HepG2 (cell line): ENCODE measurements at regions not wholly inside any gene's neighbourhood (a gene's known extent, or its start where the extent isn't known, plus 50 kb on each side); places are given as distances from the start of the nearest gene placed in this dataset.

ENCODE experiments used
- ATAC-seq: fragments of 200-7000 bp; cut with Tn5 transposase; 3 replicates; pipeline ENCODE4 v1.9.1; 2020; ENCODE audit warnings: mild to moderate bottlenecking, moderate library complexity
- BruUV-seq: library from RNA; stranded (reverse); fragments of 400-500 nt; replicated peaks from 2 replicates; lab custom pipeline; 2021; lab: Mats Ljungman, UMichigan
- CTCF ChIA-PET: fragments of 300-600 bp; formaldehyde crosslinking; extraction: SDS; loops from one replicate; lab custom pipeline; 2021; ENCODE audit warnings: low total read pairs, inconsistent platforms, low intra/inter-chr PET ratio; lab: Yijun Ruan, JAX
- POLR2A ChIA-PET: fragments of 350-600 bp; sonication (Branson Sonifier 250); formaldehyde crosslinking; loops from one replicate; lab custom pipeline; 2020; ENCODE audit warnings: antibody characterized with exemption, inconsistent platforms; lab: Yijun Ruan, JAX
- DNase-seq: peaks from one replicate; pipeline ENCODE4 v3.0.0-alpha.2; 2015; ENCODE audit warnings: low spot score
- FAIRE-seq: peaks from 3 replicates; lab custom pipeline; 2011; peaks lifted over from hg19 to GRCh38; lab: Jason Lieb, UNC
- H2AFZ ChIP-seq: one replicate; pipeline ENCODE4 v1.6.1; 2011; ENCODE audit warnings: low read length, inconsistent platforms
- H3K27ac ChIP-seq: fragments of 300-600 bp; 3 replicates; pipeline ENCODE4 v1.8.0; 2011; ENCODE audit warnings: mixed run types, mild to moderate bottlenecking, mixed read lengths, low read length, inconsistent platforms; ENCODE audit not compliant: insufficient read depth; ENCODE audit errors: extremely low read length
- H3K27me3 ChIP-seq, 2 experiments: fragments of 200-600 bp in 1 of 2; 2 replicates in 1 of 2; 3 replicates in 1 of 2; pipeline versions ENCODE4 v1.6.0 to v1.8.0; 2011; ENCODE audit warnings: low read length in 2 of 2, mild to moderate bottlenecking in 2 of 2, moderate library complexity in 2 of 2, inconsistent platforms in 1 of 2; ENCODE audit not compliant: insufficient read depth in 2 of 2, control insufficient read depth in 1 of 2
- H3K36me3 ChIP-seq, 2 experiments: fragments of 200-600 bp in 1 of 2; replicated peaks in 1 of 2; 2 replicates in 1 of 2; 3 replicates in 1 of 2; pipeline versions ENCODE4 v1.5.1 to v1.8.0; 2011; ENCODE audit warnings: low read length in 2 of 2, inconsistent platforms in 1 of 2; ENCODE audit not compliant: insufficient read depth in 2 of 2, control insufficient read depth in 1 of 2
- H3K4me1 ChIP-seq: 2 replicates; pipeline ENCODE4 v1.5.1; 2012; ENCODE audit warnings: low read length, inconsistent platforms; ENCODE audit not compliant: insufficient read depth
- H3K4me2 ChIP-seq: 2 replicates; pipeline ENCODE4 v1.6.0; 2011; ENCODE audit warnings: low read depth, low read length, inconsistent platforms
- H3K4me3 ChIP-seq, 3 experiments: fragments of 200-600 bp in 1 of 3; sonication (generic), shearing (Covaris generic) in 1 of 3; replicated peaks in 1 of 3; 2 replicates each; pipeline ENCODE4 v1.5.1; 2011 to 2016; ENCODE audit warnings: low read length in 3 of 3, inconsistent platforms in 2 of 3, low read depth in 2 of 3, mild to moderate bottlenecking in 2 of 3, control low read depth in 1 of 3, mixed read lengths in 1 of 3; ENCODE audit not compliant: insufficient read depth in 1 of 3
- H3K79me2 ChIP-seq: one replicate; pipeline ENCODE4 v1.6.1; 2011; ENCODE audit warnings: low read length, inconsistent platforms; ENCODE audit not compliant: insufficient read depth
- H3K9ac ChIP-seq: 2 replicates; pipeline ENCODE4 v1.6.0; 2011; ENCODE audit warnings: mild to moderate bottlenecking, low read depth, low read length, inconsistent platforms; ENCODE audit not compliant: insufficient read depth
- H3K9me3 ChIP-seq: 2 replicates; pipeline ENCODE4 v1.5.1; 2012; ENCODE audit warnings: mild to moderate bottlenecking, low read length
- H4K20me1 ChIP-seq: 2 replicates; pipeline ENCODE4 v1.6.0; 2011; ENCODE audit warnings: inconsistent platforms, mild to moderate bottlenecking, low read length, moderate library complexity; ENCODE audit not compliant: insufficient read depth
- CBX2 ChIP-seq, 2 experiments: fragments of 200-600 bp in 1 of 2; sonication (generic); formaldehyde crosslinking in 1 of 2; IDR thresholded peaks; 2 replicates each; pipeline versions ENCODE4 v1.7.0 to v1.8.1; 2018 to 2022; ENCODE audit warnings: low read depth in 2 of 2, low read length in 1 of 2, mild to moderate bottlenecking in 1 of 2, missing genetic modification reagents in 1 of 2
- CEBPG ChIP-seq: IDR thresholded peaks from 2 replicates; pipeline ENCODE4 v1.6.1; 2016
- EEA1 ChIP-seq: sonication (generic); formaldehyde crosslinking; IDR thresholded peaks from 2 replicates; pipeline ENCODE4 v1.5.1; 2020; ENCODE audit warnings: mild to moderate bottlenecking, missing genetic modification reagents, borderline replicate concordance
- SATB2 ChIP-seq: sonication (generic); formaldehyde crosslinking; IDR thresholded peaks from 2 replicates; pipeline ENCODE4 v1.5.0; 2020; ENCODE audit warnings: missing genetic modification reagents
- ZEB1 ChIP-seq: IDR thresholded peaks from 2 replicates; pipeline ENCODE4 v1.6.1; 2012; ENCODE audit warnings: mild to moderate bottlenecking, low read depth, inconsistent platforms; ENCODE audit not compliant: insufficient replicate concordance
- ZNF30 ChIP-seq: sonication (generic); formaldehyde crosslinking; IDR thresholded peaks from 2 replicates; pipeline ENCODE4 v1.5.0; 2020; ENCODE audit warnings: mild to moderate bottlenecking, missing genetic modification reagents
- ZNF749 ChIP-seq: sonication (generic); formaldehyde crosslinking; IDR thresholded peaks from 2 replicates; pipeline ENCODE4 v1.8.0; 2022; ENCODE audit warnings: mild to moderate bottlenecking, missing genetic modification reagents, moderate library complexity, borderline replicate concordance
- ZSCAN30 ChIP-seq: sonication (generic); formaldehyde crosslinking; IDR thresholded peaks from 2 replicates; pipeline ENCODE4 v1.5.0; 2020; ENCODE audit warnings: mild to moderate bottlenecking, missing genetic modification reagents
- WGBS: methylation state at CpG from one replicate; pipeline ENCODE4 v1.1.6; 2017; ENCODE audit warnings: low lambda C conversion rate; 5-methylcytosine and 5-hydroxymethylcytosine counted together
- in situ Hi-C: cut with HindIII; loops from 2 replicates; pipeline ENCODE4 v1.10.0; 2017; ENCODE audit warnings: low pct_unique_long_range_greater_than_20kb; ENCODE audit not compliant: extremely low pct_ligation_motif_present
- intact Hi-C: fragments of 100-400 bp; cut with micrococcal nuclease; formaldehyde crosslinking; loops from one replicate; pipeline ENCODE4 v1.10.0; 2022; ENCODE audit not compliant: unreplicated experiment
- TF ChIP-seq, protein P1 (sequence below): sonication (generic); formaldehyde crosslinking; IDR thresholded peaks from 2 replicates; pipeline ENCODE4 v1.4.0; 2020; ENCODE audit warnings: mild to moderate bottlenecking, missing genetic modification reagents
- TF ChIP-seq, protein P2 (sequence below): sonication (generic); formaldehyde crosslinking; IDR thresholded peaks from 2 replicates; pipeline ENCODE4 v1.4.0; 2020; ENCODE audit warnings: mild to moderate bottlenecking, missing genetic modification reagents
- TF ChIP-seq, protein P3 (sequence below): IDR thresholded peaks from 2 replicates; pipeline ENCODE4 v1.6.1; 2016; ENCODE audit warnings: control low read depth
- TF ChIP-seq, protein P4 (sequence below): sonication (generic); formaldehyde crosslinking; IDR thresholded peaks from 2 replicates; pipeline ENCODE4 v1.5.1; 2020; ENCODE audit warnings: mild to moderate bottlenecking, missing genetic modification reagents, moderate library complexity

DNA sequence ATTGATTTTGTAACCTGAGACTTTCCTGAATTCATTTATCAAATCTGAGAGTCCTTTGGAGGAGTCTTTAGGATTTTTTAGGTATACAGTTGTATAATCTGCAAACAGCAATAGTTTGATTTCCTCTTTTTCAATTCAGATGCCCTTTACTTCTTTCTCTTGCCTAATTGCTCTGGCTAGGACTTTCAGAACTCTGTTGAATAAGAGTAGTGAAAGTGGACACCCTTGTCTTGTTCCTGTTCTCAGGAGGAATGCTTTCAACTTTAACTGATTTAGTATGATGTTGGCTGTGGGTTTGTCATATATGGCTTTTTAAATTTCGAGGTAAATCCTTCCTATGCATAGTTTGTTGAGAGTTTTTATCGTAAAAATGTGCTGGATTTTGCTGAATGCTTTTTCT, 227.4 kb downstream of the CSNK2A3 start:
- DNase-seq = no peak
- in situ Hi-C loops = no loop called here
- 2% methylated on average over 2 of the region's 2 CpGs for WGBS
- Histone ChIP-seq H2AFZ (no peak overlapping the region), H3K4me2 (no peak overlapping the region)
- intact Hi-C loops = no loop called here
- no peak for ATAC-seq
- TF ChIP-seq, protein P1, sequence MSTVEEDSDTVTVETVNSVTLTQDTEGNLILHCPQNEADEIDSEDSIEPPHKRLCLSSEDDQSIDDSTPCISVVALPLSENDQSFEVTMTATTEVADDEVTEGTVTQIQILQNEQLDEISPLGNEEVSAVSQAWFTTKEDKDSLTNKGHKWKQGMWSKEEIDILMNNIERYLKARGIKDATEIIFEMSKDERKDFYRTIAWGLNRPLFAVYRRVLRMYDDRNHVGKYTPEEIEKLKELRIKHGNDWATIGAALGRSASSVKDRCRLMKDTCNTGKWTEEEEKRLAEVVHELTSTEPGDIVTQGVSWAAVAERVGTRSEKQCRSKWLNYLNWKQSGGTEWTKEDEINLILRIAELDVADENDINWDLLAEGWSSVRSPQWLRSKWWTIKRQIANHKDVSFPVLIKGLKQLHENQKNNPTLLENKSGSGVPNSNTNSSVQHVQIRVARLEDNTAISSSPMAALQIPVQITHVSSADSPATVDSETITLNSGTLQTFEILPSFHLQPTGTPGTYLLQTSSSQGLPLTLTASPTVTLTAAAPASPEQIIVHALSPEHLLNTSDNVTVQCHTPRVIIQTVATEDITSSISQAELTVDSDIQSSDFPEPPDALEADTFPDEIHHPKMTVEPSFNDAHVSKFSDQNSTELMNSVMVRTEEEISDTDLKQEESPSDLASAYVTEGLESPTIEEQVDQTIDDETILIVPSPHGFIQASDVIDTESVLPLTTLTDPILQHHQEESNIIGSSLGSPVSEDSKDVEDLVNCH = no peak
- no peak for TF ChIP-seq ZNF749
- no peak for TF ChIP-seq ZNF30
- TF ChIP-seq, protein P2, sequence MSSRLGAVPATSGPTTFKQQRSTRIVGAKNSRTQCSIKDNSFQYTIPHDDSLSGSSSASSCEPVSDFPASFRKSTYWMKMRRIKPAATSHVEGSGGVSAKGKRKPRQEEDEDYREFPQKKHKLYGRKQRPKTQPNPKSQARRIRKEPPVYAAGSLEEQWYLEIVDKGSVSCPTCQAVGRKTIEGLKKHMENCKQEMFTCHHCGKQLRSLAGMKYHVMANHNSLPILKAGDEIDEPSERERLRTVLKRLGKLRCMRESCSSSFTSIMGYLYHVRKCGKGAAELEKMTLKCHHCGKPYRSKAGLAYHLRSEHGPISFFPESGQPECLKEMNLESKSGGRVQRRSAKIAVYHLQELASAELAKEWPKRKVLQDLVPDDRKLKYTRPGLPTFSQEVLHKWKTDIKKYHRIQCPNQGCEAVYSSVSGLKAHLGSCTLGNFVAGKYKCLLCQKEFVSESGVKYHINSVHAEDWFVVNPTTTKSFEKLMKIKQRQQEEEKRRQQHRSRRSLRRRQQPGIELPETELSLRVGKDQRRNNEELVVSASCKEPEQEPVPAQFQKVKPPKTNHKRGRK (CRISPR knock-in tag) = no peak
- no peak for TF ChIP-seq ZEB1
- no peak for TF ChIP-seq CBX2 (IDR thresholded peaks at IDR 0.05; ENCODE audit: low read depth, low read length)
- no peak for TF ChIP-seq CBX2 (CRISPR knock-in tag; IDR thresholded peaks at IDR 0.05; ENCODE audit: low read depth)
- TF ChIP-seq, protein P3, sequence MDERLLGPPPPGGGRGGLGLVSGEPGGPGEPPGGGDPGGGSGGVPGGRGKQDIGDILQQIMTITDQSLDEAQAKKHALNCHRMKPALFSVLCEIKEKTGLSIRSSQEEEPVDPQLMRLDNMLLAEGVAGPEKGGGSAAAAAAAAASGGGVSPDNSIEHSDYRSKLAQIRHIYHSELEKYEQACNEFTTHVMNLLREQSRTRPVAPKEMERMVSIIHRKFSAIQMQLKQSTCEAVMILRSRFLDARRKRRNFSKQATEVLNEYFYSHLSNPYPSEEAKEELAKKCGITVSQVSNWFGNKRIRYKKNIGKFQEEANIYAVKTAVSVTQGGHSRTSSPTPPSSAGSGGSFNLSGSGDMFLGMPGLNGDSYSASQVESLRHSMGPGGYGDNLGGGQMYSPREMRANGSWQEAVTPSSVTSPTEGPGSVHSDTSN (CRISPR knock-in tag) = no peak
- TF ChIP-seq EEA1 (CRISPR knock-in tag) = no peak
- TF ChIP-seq, protein P4, sequence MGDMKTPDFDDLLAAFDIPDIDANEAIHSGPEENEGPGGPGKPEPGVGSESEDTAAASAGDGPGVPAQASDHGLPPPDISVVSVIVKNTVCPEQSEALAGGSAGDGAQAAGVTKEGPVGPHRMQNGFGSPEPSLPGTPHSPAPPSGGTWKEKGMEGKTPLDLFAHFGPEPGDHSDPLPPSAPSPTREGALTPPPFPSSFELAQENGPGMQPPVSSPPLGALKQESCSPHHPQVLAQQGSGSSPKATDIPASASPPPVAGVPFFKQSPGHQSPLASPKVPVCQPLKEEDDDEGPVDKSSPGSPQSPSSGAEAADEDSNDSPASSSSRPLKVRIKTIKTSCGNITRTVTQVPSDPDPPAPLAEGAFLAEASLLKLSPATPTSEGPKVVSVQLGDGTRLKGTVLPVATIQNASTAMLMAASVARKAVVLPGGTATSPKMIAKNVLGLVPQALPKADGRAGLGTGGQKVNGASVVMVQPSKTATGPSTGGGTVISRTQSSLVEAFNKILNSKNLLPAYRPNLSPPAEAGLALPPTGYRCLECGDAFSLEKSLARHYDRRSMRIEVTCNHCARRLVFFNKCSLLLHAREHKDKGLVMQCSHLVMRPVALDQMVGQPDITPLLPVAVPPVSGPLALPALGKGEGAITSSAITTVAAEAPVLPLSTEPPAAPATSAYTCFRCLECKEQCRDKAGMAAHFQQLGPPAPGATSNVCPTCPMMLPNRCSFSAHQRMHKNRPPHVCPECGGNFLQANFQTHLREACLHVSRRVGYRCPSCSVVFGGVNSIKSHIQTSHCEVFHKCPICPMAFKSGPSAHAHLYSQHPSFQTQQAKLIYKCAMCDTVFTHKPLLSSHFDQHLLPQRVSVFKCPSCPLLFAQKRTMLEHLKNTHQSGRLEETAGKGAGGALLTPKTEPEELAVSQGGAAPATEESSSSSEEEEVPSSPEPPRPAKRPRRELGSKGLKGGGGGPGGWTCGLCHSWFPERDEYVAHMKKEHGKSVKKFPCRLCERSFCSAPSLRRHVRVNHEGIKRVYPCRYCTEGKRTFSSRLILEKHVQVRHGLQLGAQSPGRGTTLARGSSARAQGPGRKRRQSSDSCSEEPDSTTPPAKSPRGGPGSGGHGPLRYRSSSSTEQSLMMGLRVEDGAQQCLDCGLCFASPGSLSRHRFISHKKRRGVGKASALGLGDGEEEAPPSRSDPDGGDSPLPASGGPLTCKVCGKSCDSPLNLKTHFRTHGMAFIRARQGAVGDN (CRISPR knock-in tag) = no peak
- TF ChIP-seq ZSCAN30 (CRISPR knock-in tag) = no peak
- no peak for TF ChIP-seq CEBPG (CRISPR knock-in tag)
- no peak for TF ChIP-seq SATB2 (CRISPR knock-in tag)
- TF ChIP-seq, all 625 proteins: peak for 0
- no peak overlapping the region for H3K27ac ChIP-seq
- H3K27me3 ChIP-seq = no peaks in the 10 kb centered on the region; a peak in 1 of 5 replicates
- no peaks in the 10 kb centered on the region for H3K36me3 ChIP-seq
- no peak overlapping the region for H3K4me3 ChIP-seq
- no peaks in the 10 kb centered on the region for H3K79me2 ChIP-seq
- H3K9me3 ChIP-seq = no peaks in the 10 kb centered on the region
- CTCF ChIA-PET = no interaction called here
- POLR2A ChIA-PET = no interaction called here
- no TSS peak for BruUV-seq
- no peak overlapping the region for H3K9ac ChIP-seq
- FAIRE-seq = no peak
- no peaks in the 10 kb centered on the region for H4K20me1 ChIP-seq
- H3K4me1 ChIP-seq = no peaks in the 10 kb centered on the region
